ENCODE measurements at regions not wholly inside any gene's neighbourhood (a gene's known extent, or its start where the extent isn't known, plus 50 kb on each side); places are given as distances from the start of the nearest gene placed in this dataset.

DNA sequence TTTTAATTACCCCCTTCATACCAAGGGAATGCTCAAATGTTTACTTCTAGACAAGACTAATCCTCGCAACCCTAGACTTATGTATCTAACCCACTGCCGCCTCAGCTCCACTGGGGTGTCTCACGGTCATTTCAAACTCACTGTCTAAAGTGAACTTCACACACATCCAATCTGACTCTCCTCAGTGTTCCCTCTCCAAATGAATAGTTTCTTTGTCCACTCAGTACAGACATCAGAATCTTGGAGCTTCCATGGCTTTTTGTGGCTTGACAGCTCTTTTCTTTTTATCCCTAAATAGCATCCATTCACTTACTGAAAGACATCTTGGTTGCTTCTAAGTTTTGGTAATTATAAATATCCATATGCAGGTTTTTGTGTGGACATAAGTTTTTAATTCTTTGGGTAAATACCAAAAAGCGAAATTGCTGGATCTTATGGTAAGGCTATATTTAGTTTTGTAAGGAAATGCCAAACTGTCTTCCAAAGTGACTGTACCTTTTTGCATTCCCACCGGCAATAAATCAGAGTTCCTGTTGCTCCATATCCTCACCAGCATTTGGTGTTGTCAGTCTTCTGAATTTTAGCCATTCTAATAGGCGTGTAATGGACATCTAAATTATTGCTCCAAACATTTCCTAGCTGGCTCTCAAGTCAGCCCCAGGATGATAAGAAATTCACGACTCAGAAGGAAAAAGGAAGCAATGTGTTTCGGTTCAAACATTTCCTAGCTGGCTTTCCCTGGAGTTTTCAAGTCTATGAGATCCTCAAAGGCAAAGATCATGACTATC lies 73.1 kb downstream of the DNAAF9 start:
- Histone ChIP-seq H3K4me3 (no peak overlapping the region), H3K4me1 (ENCODE audit: insufficient read depth) (no peaks in the 10 kb centered on the region), H3K27me3 (no peaks in the 10 kb centered on the region), H3K36me3 (no peaks in the 10 kb centered on the region), H3K27ac (no peak overlapping the region), H3K9me3 (no peaks in the 10 kb centered on the region)
- WGBS, 3 donors: 88 to 93% (median 92%) methylated on average over 8 of the region's 8 CpGs
- no peak for TF ChIP-seq POLR2A (IDR thresholded peaks at IDR 0.05)
- no peak for DNase-seq
- intact Hi-C loops (cut with DNase I): no loop called here

DNA sequence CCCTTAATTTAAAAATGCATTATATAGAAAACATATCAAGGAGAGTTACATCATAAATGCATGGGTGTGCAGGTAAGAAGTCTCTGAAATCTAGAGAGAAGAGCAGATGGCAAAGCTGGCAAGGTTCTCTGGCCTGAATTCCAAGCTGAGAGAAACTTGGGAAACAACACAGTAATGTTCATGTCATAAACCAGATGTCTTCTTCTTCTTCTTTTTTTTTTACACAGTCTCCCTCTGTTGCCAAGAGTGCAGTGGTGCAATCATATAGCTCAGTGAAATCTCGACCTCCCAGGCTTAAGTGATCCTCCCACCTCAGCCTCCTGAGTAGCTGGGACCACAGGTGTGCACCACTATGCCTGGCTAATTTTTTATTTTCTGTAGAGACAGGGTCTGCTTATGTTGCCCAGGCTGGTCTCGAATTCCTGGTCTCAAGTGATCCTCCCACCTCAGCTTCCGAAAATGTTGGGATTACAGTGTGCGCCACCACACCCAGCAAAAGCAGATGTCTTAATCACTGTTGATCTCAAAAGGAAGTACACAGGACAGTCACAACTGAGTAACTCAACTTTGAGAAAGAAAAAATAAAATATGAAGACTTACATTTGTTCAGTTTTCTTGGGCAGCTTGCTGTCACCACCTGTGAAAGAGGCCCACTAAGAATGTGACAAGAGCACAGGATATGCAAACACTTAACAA lies 77.3 kb downstream of the DNAAF9 start:
- no peaks in the 10 kb centered on the region for H3K9me3 ChIP-seq
- H3K27me3 ChIP-seq: no peaks in the 10 kb centered on the region
- 72 to 75% (median 73%) methylated on average over 4 of the region's 4 CpGs for WGBS, 3 donors
- no peaks in the 10 kb centered on the region for H3K36me3 ChIP-seq
- TF ChIP-seq EP300 (IDR thresholded peaks at IDR 0.05): no peak
- no peak for TF ChIP-seq POLR2A (IDR thresholded peaks at IDR 0.05)
- TF ChIP-seq, protein P1, sequence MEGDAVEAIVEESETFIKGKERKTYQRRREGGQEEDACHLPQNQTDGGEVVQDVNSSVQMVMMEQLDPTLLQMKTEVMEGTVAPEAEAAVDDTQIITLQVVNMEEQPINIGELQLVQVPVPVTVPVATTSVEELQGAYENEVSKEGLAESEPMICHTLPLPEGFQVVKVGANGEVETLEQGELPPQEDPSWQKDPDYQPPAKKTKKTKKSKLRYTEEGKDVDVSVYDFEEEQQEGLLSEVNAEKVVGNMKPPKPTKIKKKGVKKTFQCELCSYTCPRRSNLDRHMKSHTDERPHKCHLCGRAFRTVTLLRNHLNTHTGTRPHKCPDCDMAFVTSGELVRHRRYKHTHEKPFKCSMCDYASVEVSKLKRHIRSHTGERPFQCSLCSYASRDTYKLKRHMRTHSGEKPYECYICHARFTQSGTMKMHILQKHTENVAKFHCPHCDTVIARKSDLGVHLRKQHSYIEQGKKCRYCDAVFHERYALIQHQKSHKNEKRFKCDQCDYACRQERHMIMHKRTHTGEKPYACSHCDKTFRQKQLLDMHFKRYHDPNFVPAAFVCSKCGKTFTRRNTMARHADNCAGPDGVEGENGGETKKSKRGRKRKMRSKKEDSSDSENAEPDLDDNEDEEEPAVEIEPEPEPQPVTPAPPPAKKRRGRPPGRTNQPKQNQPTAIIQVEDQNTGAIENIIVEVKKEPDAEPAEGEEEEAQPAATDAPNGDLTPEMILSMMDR (IDR thresholded peaks at IDR 0.05): no peak
- H3K4me1 ChIP-seq (ENCODE audit: insufficient read depth): peaks cover 2% of the 10 kb centered on the region
- H3K27ac ChIP-seq: no peak overlapping the region
- intact Hi-C loops (cut with DNase I): no loop called here
- no peak for DNase-seq
- no peak overlapping the region for H3K4me3 ChIP-seq

DNA sequence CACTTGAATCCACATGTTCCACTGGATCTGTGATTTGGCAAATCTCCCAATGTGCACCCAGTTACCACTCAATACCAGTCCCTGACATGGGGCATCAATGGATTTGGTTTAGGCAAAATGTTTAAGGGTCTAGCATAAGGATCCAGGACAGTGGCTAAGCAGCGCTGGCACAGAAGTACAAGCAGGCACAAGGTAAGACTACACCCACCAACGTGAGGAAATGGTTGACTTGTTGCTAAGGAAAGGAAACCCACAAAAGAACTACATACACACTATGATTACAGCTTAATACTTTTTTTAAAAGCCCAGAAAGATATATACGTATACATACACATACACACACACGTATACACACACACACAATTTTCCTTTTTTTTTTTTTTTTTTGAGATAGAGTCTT lies 79.0 kb downstream of the DNAAF9 start:
- no peak for DNase-seq
- Histone ChIP-seq H3K4me3 (no peak overlapping the region), H3K4me1 (ENCODE audit: insufficient read depth) (peaks cover 2% of the 10 kb centered on the region), H3K9me3 (no peaks in the 10 kb centered on the region), H3K27me3 (no peaks in the 10 kb centered on the region), H3K36me3 (no peaks in the 10 kb centered on the region), H3K27ac (no peak overlapping the region)
- TF ChIP-seq, protein P1 (IDR thresholded peaks at IDR 0.05): no peak
- no peak for TF ChIP-seq EP300 (IDR thresholded peaks at IDR 0.05)
- TF ChIP-seq POLR2A (IDR thresholded peaks at IDR 0.05): no peak
- WGBS, 3 donors: 91 to 99% (median 97%) methylated on average over 4 of the region's 4 CpGs
- intact Hi-C loops (cut with DNase I): no loop called here

DNA sequence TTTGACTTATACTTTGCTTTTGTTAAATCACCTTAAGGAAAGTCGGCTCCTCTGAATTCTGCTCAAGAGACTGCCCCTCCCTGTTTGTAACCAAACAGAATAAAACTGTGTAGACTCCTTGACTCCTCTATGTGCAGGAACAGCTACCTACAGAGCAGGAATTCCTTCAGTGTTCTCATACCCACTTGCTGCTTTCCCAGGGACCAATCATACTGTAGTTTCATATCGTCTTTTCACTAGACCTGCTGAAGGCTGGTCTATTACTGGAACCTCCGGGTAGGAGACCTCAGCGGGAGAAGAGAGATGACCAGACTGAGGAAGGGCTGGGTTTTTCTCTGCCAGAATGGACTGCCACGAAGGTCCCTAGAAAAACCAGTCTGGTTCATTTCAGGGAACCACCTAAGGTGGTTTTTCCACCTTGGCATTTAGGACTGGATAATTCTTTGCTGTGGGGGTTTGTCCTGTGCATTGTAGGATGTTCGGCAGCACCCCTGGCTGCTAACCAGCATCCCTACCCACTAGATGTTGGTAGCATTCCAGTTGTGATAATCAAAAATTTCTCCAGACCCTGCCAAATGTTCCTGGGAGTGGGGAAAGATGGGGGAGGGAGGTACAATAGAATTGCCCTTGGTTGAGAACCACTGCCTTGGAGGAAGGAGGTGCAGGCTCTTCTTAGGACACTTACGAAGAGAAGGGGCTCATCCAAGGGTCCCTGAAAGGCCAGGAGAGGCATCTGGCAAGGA lies 80.5 kb downstream of the DNAAF9 start:
- intact Hi-C loops (cut with DNase I): no loop called here
- WGBS, 3 donors: 56 to 66% (median 60%) methylated on average over 7 of the region's 7 CpGs
- H3K36me3 ChIP-seq: no peaks in the 10 kb centered on the region

More for the DNA sequence above, 80.5 kb downstream of the DNAAF9 start:
- no peaks in the 10 kb centered on the region for H3K27me3 ChIP-seq
- H3K4me3 ChIP-seq: no peak overlapping the region
- no peak for DNase-seq
- no peaks in the 10 kb centered on the region for H3K9me3 ChIP-seq
- peaks cover 2% of the 10 kb centered on the region for H3K4me1 ChIP-seq (ENCODE audit: insufficient read depth)
- TF ChIP-seq, protein P1 (IDR thresholded peaks at IDR 0.05): no peak
- TF ChIP-seq EP300 (IDR thresholded peaks at IDR 0.05): no peak
- no peak for TF ChIP-seq POLR2A (IDR thresholded peaks at IDR 0.05)
- no peak overlapping the region for H3K27ac ChIP-seq
